Loucy (cell line): ENCODE measurements at regions not wholly inside any gene's neighbourhood (a gene's known extent, or its start where the extent isn't known, plus 50 kb on each side); places are given as distances from the start of the nearest gene placed in this dataset.

ENCODE experiments used
- H2AFZ ChIP-seq: fragments of 200-600 bp; sonication (generic); 2 replicates; pipeline ENCODE4 v1.6.0; 2016; ENCODE audit warnings: antibody characterized with exemption, mild to moderate bottlenecking, low read length, moderate library complexity
- H3F3A ChIP-seq: fragments of 200-600 bp; 2 replicates; pipeline ENCODE4 v1.6.0; 2016; ENCODE audit warnings: antibody characterized with exemption, low read depth, mild to moderate bottlenecking
- H3K27me3 ChIP-seq: fragments of 200-600 bp; sonication (generic); 2 replicates; pipeline ENCODE4 v1.6.1; 2014; ENCODE audit warnings: low read length, mild to moderate bottlenecking; ENCODE audit not compliant: insufficient read depth, poor library complexity, severe bottlenecking
- H3K36me3 ChIP-seq: fragments of 200-600 bp; sonication (generic); 2 replicates; pipeline ENCODE4 v1.6.1; 2016; ENCODE audit warnings: low read length; ENCODE audit not compliant: insufficient read depth
- H3K4me1 ChIP-seq: fragments of 200-600 bp; sonication (generic); 2 replicates; pipeline ENCODE4 v1.5.1; 2014; ENCODE audit warnings: low read length, mild to moderate bottlenecking; ENCODE audit not compliant: insufficient read depth, poor library complexity, severe bottlenecking
- H3K4me2 ChIP-seq: fragments of 200-600 bp; sonication (generic); 2 replicates; pipeline ENCODE4 v1.6.0; 2014; ENCODE audit warnings: antibody characterized with exemption, low read length, low read depth, mild to moderate bottlenecking; ENCODE audit not compliant: poor library complexity, severe bottlenecking
- H3K4me3 ChIP-seq: fragments of 200-600 bp; sonication (generic); 2 replicates; pipeline ENCODE4 v1.5.1; 2014; ENCODE audit warnings: low read length, mild to moderate bottlenecking, mixed read lengths; ENCODE audit not compliant: poor library complexity, severe bottlenecking
- H3K79me2 ChIP-seq: fragments of 200-600 bp; sonication (generic); 2 replicates; pipeline ENCODE4 v1.6.1; 2014; ENCODE audit warnings: low read length; ENCODE audit not compliant: insufficient read depth
- H3K9ac ChIP-seq: fragments of 200-600 bp; sonication (generic); 2 replicates; pipeline ENCODE4 v1.6.0; 2014; ENCODE audit warnings: mild to moderate bottlenecking, low read depth, low read length, moderate library complexity; ENCODE audit not compliant: poor library complexity, severe bottlenecking
- H3K9me2 ChIP-seq: fragments of 200-600 bp; sonication (generic); replicated peaks from 2 replicates; pipeline ENCODE4 v1.6.1; 2016; ENCODE audit warnings: low read depth, low read length, mixed read lengths
- H3K9me3 ChIP-seq: fragments of 200-600 bp; sonication (generic); 2 replicates; pipeline ENCODE4 v1.6.1; 2014; ENCODE audit warnings: mild to moderate bottlenecking, antibody characterized with exemption, low read length, low read depth; ENCODE audit not compliant: insufficient read depth
- H4K20me1 ChIP-seq: fragments of 200-600 bp; sonication (generic); 2 replicates; pipeline ENCODE4 v1.6.0; 2014; ENCODE audit warnings: antibody characterized with exemption, low read length, mild to moderate bottlenecking; ENCODE audit not compliant: insufficient read depth, poor library complexity, severe bottlenecking
- EZH2phosphoT487 ChIP-seq: fragments of 200-600 bp; IDR thresholded peaks from 2 replicates; pipeline ENCODE4 v1.6.1; 2018; ENCODE audit warnings: antibody characterized with exemption, mild to moderate bottlenecking, moderate library complexity, borderline replicate concordance
- TF ChIP-seq, protein P1 (sequence below): fragments of 200-600 bp; sonication (generic); conservative IDR thresholded peaks from 2 replicates; pipeline ENCODE4 v1.5.1; 2014; ENCODE audit warnings: mild to moderate bottlenecking, antibody characterized with exemption, low read length

DNA sequence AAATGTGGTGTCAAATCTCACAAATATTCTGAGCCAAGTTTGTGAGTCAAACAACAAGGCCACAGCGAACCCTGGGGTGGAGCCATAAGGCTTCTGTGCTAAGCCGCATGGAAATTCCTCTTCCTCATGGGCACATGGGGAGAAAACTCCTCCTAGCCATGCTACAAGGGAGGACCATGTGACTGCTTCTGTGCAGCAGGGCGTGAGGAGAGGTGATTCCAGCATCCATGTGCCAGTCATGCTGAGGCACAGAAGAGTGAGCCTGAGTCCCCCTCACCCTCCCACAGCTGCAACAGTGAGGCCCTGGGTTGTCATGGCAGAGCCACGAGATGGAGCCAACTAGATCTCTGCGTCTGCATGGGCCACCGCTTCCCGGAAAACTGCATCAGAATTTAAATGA is 488.8 kb upstream of the RAB6C start:
- no peaks in the 10 kb centered on the region for H3K36me3 ChIP-seq
- H3K4me1 ChIP-seq = no peaks in the 10 kb centered on the region
- H3K79me2 ChIP-seq = no peaks in the 10 kb centered on the region
- no peaks in the 10 kb centered on the region for H4K20me1 ChIP-seq
- H3K4me3 ChIP-seq = no peak overlapping the region
- H3K4me2 ChIP-seq = no peak overlapping the region
- no peaks in the 10 kb centered on the region for H3K9me3 ChIP-seq
- TF ChIP-seq, protein P1, sequence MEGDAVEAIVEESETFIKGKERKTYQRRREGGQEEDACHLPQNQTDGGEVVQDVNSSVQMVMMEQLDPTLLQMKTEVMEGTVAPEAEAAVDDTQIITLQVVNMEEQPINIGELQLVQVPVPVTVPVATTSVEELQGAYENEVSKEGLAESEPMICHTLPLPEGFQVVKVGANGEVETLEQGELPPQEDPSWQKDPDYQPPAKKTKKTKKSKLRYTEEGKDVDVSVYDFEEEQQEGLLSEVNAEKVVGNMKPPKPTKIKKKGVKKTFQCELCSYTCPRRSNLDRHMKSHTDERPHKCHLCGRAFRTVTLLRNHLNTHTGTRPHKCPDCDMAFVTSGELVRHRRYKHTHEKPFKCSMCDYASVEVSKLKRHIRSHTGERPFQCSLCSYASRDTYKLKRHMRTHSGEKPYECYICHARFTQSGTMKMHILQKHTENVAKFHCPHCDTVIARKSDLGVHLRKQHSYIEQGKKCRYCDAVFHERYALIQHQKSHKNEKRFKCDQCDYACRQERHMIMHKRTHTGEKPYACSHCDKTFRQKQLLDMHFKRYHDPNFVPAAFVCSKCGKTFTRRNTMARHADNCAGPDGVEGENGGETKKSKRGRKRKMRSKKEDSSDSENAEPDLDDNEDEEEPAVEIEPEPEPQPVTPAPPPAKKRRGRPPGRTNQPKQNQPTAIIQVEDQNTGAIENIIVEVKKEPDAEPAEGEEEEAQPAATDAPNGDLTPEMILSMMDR = no peak
- no peak for TF ChIP-seq EZH2phosphoT487
- H3F3A ChIP-seq = no peaks in the 10 kb centered on the region
- no peaks in the 10 kb centered on the region for H3K27me3 ChIP-seq
- no peaks in the 10 kb centered on the region for H3K9me2 ChIP-seq
- H2AFZ ChIP-seq = no peak overlapping the region
- H3K9ac ChIP-seq = no peak overlapping the region

DNA sequence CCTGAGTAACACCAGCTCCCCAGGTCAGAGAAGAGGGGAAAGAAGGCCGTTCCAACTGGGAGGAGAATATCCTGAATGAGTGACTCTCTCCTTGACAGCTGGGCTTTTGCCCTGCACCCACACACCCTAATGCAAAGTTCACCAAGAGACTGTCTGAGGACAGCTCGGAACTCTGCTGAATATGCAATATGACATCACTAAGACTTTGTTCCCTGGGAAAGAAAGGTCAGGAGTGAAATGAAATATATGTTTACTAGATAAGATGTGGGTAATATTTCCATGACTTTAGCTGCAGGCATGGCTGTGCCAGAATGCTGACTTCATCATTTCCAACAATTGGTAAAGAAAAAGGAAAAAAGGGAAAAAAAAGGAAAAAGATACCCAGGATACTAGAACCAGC is 488.2 kb upstream of the RAB6C start:
- Histone ChIP-seq H3K9me3 (no peaks in the 10 kb centered on the region), H3K4me1 (no peaks in the 10 kb centered on the region), H3K9ac (no peak overlapping the region), H3F3A (no peaks in the 10 kb centered on the region), H3K9me2 (no peaks in the 10 kb centered on the region), H4K20me1 (no peaks in the 10 kb centered on the region), H3K36me3 (no peaks in the 10 kb centered on the region), H3K4me3 (no peak overlapping the region), H2AFZ (no peak overlapping the region), H3K79me2 (no peaks in the 10 kb centered on the region), H3K4me2 (no peak overlapping the region), H3K27me3 (no peaks in the 10 kb centered on the region)
- TF ChIP-seq, protein P1 = no peak
- no peak for TF ChIP-seq EZH2phosphoT487

DNA sequence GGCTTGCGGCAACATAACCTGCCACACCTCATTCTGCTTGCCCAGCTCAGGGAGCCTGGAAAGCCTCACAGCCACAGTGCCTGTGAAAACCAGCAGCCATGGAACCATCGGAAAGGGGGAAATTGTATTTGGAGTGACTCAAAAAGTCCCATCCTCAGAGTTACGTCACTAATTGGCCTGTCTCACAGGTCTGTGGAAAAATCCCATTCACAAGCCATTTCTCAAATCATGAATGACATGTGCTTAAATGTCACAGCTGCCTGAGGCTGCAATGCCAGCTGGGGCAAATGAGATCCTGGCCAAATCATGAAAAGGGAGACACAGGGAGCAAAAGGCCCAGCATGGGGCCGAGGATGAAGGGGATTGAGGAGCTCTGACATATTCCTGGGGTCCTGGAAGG is 486.9 kb upstream of the RAB6C start:
- H3K36me3 ChIP-seq = no peaks in the 10 kb centered on the region
- no peak overlapping the region for H3K4me3 ChIP-seq
- no peaks in the 10 kb centered on the region for H3K9me2 ChIP-seq
- no peaks in the 10 kb centered on the region for H4K20me1 ChIP-seq
- no peaks in the 10 kb centered on the region for H3F3A ChIP-seq
- H3K79me2 ChIP-seq = no peaks in the 10 kb centered on the region
- TF ChIP-seq, protein P1 = no peak
- TF ChIP-seq EZH2phosphoT487 = no peak
- no peak overlapping the region for H3K9ac ChIP-seq
- no peaks in the 10 kb centered on the region for H3K9me3 ChIP-seq
- H3K4me1 ChIP-seq = no peaks in the 10 kb centered on the region
- H3K4me2 ChIP-seq = no peak overlapping the region
- H3K27me3 ChIP-seq = no peaks in the 10 kb centered on the region
- H2AFZ ChIP-seq = no peak overlapping the region
